ENCODE measurements at regions not wholly inside any gene's neighbourhood (a gene's known extent, or its start where the extent isn't known, plus 50 kb on each side); places are given as distances from the start of the nearest gene placed in this dataset.
A peak's percentile ranks its signal among the peaks of the same experiment; 100 is the strongest.
"Not testable (repeated sequence)": the region's sequence is repeated elsewhere in the genome, so short reads cannot be mapped to it uniquely, and the experiment has no call there.

GRCh38 chr16:22572331-22573224, 61.9 kb downstream of the NPIPB5 start:
- not testable (repeated sequence) for DNase-seq (ENCODE audit: low read depth, low spot score)

GRCh38 chr16:22573225-22573530, 62.5 kb downstream of the NPIPB5 start:
- in situ Hi-C loops (cut with HindIII; ENCODE audit: low sequenced_read_pairs); DNase-seq (ENCODE audit: low read depth, low spot score); H3K4me3 ChIP-seq (ENCODE audit: low read depth, low read length): not testable (repeated sequence)

More at GRCh38 chr16:22572331-22573224, 61.9 kb downstream of the NPIPB5 start:
- H3K4me3 ChIP-seq (ENCODE audit: low read depth, low read length); in situ Hi-C loops (cut with HindIII; ENCODE audit: low sequenced_read_pairs): not testable (repeated sequence)

GRCh38 chr16:22576506-22576905, 65.8 kb downstream of the NPIPB5 start:
- in situ Hi-C loops (cut with HindIII; ENCODE audit: low sequenced_read_pairs); DNase-seq (ENCODE audit: low read depth, low spot score): not testable (repeated sequence)

GRCh38 chr16:22583195-22583594, 72.5 kb downstream of the NPIPB5 start:
- H3K4me3 ChIP-seq (ENCODE audit: low read depth, low read length); DNase-seq (ENCODE audit: low read depth, low spot score); in situ Hi-C loops (cut with HindIII; ENCODE audit: low sequenced_read_pairs): not testable (repeated sequence)

More at GRCh38 chr16:22576506-22576905, 65.8 kb downstream of the NPIPB5 start:
- H3K4me3 ChIP-seq (ENCODE audit: low read depth, low read length) = not testable (repeated sequence)

GRCh38 chr16:22584459-22584858, 73.8 kb downstream of the NPIPB5 start:
- DNase-seq (ENCODE audit: low read depth, low spot score); in situ Hi-C loops (cut with HindIII; ENCODE audit: low sequenced_read_pairs): not testable (repeated sequence)

GRCh38 chr16:22584941-22585340, 74.2 kb downstream of the NPIPB5 start:
- in situ Hi-C loops (cut with HindIII; ENCODE audit: low sequenced_read_pairs); H3K4me3 ChIP-seq (ENCODE audit: low read depth, low read length); DNase-seq (ENCODE audit: low read depth, low spot score): not testable (repeated sequence)

More at GRCh38 chr16:22584459-22584858, 73.8 kb downstream of the NPIPB5 start:
- H3K4me3 ChIP-seq (ENCODE audit: low read depth, low read length) = not testable (repeated sequence)

- peak; percentile 36 for DNase-seq (ENCODE audit: low read depth, low spot score)
- H3K4me3 ChIP-seq (ENCODE audit: low read depth, low read length); in situ Hi-C loops (cut with HindIII; ENCODE audit: low sequenced_read_pairs): not testable (repeated sequence)
These were observed 74.7 kb downstream of the NPIPB5 start for GRCh38 chr16:22585431-22585830.

GRCh38 chr16:22586732-22587131, 76.0 kb downstream of the NPIPB5 start:
- in situ Hi-C loops (cut with HindIII; ENCODE audit: low sequenced_read_pairs); DNase-seq (ENCODE audit: low read depth, low spot score); H3K4me3 ChIP-seq (ENCODE audit: low read depth, low read length): not testable (repeated sequence)

GRCh38 chr16:22589757-22590156, 79.1 kb downstream of the NPIPB5 start:
- DNase-seq (ENCODE audit: low read depth, low spot score); in situ Hi-C loops (cut with HindIII; ENCODE audit: low sequenced_read_pairs); H3K4me3 ChIP-seq (ENCODE audit: low read depth, low read length): not testable (repeated sequence)

- H3K4me3 ChIP-seq (ENCODE audit: low read depth, low read length); DNase-seq (ENCODE audit: low read depth, low spot score); in situ Hi-C loops (cut with HindIII; ENCODE audit: low sequenced_read_pairs): not testable (repeated sequence)
These were observed 85.9 kb downstream of the NPIPB5 start for GRCh38 chr16:22596445-22597045.

GRCh38 chr16:22603744-22604143, 93.1 kb downstream of the NPIPB5 start:
- H3K4me3 ChIP-seq (ENCODE audit: low read depth, low read length); DNase-seq (ENCODE audit: low read depth, low spot score); in situ Hi-C loops (cut with HindIII; ENCODE audit: low sequenced_read_pairs): not testable (repeated sequence)

GRCh38 chr16:22606619-22607018, 95.9 kb downstream of the NPIPB5 start:
- H3K4me3 ChIP-seq (ENCODE audit: low read depth, low read length); in situ Hi-C loops (cut with HindIII; ENCODE audit: low sequenced_read_pairs); DNase-seq (ENCODE audit: low read depth, low spot score): not testable (repeated sequence)

- in situ Hi-C loops (cut with HindIII; ENCODE audit: low sequenced_read_pairs); DNase-seq (ENCODE audit: low read depth, low spot score): not testable (repeated sequence)
These were observed 99.1 kb downstream of the NPIPB5 start for GRCh38 chr16:22609798-22610197.

GRCh38 chr16:22611128-22611527, 100.4 kb downstream of the NPIPB5 start:
- in situ Hi-C loops (cut with HindIII; ENCODE audit: low sequenced_read_pairs); H3K4me3 ChIP-seq (ENCODE audit: low read depth, low read length); DNase-seq (ENCODE audit: low read depth, low spot score): not testable (repeated sequence)

More at GRCh38 chr16:22609798-22610197, 99.1 kb downstream of the NPIPB5 start:
- not testable (repeated sequence) for H3K4me3 ChIP-seq (ENCODE audit: low read depth, low read length)

All from astrocyte of the spinal cord (primary cell).